IPS-NIHi7 (cell line): ENCODE measurements at regions not wholly inside any gene's neighbourhood (a gene's known extent, or its start where the extent isn't known, plus 50 kb on each side); places are given as distances from the start of the nearest gene placed in this dataset.

Experiments
- DNase-seq: peaks from one replicate; pipeline ENCODE4 v3.0.0; 2012; ENCODE audit warnings: mixed read lengths; ENCODE audit errors: extremely low spot score

- DNase-seq, result no peak
These were observed 391.0 kb upstream of the EEF2KMT start for GRCh38 chr16:5488581-5488980.

- DNase-seq, result no peak
These were observed 390.1 kb upstream of the EEF2KMT start for GRCh38 chr16:5487728-5488127.

DNA sequence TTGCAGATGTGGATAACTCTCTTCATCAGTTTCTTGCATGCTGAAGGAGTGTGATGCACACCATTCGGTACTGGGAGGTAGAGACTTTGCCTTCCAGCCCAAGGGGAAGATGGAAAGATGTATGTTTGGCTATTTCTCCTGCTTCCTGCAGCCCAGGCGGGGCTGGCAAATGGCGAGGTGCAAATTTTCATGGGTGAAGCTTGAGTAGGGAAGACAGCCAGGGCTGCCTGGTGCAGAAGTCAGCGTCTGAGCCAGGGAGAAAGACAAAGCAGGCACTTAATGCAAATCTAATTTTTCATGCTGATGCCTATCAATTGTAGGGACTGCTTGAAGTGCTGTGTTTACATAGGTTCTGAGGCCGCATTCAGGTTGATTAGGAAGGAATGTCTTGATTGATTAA lies 384.7 kb upstream of the EEF2KMT start:
- DNase-seq, result no peak

- DNase-seq, result no peak
These were observed 383.0 kb upstream of the EEF2KMT start for GRCh38 chr16:5480431-5481195.

DNA sequence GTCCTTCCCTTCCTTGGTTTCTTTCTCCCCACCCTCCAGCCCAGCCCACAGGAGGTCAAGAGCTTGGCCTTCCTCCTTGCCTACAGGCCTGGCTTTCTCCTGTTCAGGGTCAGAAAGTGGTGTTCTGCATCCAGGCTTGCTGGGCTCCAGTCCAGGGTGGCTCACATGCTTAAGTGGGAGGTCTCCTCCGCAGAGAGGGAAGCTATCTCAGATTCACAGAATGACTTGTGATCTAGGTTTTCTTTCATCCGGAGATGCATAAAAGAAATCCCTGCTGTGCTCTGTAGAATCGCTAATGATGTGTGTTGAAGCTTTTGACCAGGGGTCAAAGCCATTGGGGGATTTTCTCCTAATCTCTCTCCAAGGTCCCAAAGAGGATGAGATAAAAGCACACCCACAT lies 382.3 kb upstream of the EEF2KMT start:
- DNase-seq, result peak; percentile 31

DNA sequence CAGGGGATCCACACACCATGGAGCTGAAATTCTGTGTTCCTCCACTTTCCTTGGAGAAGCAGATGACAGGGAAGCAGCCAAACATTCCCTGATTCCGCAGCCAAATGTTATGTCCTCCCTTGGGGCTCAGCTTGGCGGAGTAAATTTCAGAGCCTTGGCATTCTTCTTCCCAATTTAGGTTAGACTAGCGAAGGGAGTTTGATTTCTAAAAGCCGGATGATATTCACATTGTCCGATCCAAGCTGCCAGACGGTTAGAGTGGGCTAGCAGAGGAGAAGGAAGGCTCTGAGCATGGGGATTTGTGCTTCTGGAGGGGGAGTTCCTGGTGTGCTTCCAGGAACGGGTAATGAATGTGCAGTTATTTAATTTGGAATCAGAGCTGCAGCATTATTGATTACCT lies 380.4 kb upstream of the EEF2KMT start:
- no peak for DNase-seq

- no peak for DNase-seq
These were observed 379.7 kb upstream of the EEF2KMT start for GRCh38 chr16:5477251-5477650.

DNA sequence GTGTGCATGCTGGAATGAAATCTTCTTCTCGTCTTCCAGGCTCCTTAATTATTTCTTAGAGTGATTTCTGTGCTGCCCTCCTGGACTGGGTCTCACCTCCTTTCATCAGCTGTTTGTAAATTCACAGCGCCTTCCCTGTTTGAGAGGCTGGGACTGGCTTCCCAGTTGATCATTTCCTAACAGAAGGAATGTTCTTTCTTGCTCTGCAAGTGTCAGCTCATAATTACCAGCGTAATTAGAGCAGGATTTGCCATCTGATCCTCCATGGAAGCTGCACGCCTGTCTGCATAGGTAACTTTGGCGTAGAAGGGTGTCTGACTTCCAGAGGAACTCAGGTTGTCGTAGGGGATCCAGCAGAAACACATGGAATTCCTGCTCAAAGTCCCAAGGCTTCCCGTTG lies 375.0 kb upstream of the EEF2KMT start:
- DNase-seq, result no peak

- DNase-seq, result no peak
These were observed 370.9 kb upstream of the EEF2KMT start for GRCh38 chr16:5468488-5468887.

GRCh38 chr16:5467552-5467951 lies 370.0 kb upstream of the EEF2KMT start:
- DNase-seq, result no peak

DNA sequence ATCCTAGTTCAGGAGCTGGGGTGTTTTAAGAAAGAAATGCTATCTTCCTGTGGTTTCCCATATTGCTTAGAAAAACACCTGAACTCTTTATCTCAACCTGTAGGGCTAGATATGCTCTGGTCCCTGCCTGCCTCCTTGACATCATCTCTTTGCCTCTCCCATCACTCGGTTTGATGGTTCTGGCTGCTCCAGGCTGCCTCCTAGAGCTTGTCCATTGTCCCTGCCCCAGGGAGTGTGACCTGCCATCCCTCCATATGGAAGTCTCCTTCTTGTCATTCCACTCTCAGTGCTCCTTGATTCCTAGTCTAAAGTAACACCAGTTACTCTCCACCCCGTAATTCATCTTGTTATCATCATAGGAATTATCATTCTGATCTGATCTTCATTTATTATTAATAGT lies 369.0 kb upstream of the EEF2KMT start:
- peak; percentile 45 for DNase-seq

- DNase-seq, result no peak
These were observed 368.1 kb upstream of the EEF2KMT start for GRCh38 chr16:5465714-5466113.

DNA sequence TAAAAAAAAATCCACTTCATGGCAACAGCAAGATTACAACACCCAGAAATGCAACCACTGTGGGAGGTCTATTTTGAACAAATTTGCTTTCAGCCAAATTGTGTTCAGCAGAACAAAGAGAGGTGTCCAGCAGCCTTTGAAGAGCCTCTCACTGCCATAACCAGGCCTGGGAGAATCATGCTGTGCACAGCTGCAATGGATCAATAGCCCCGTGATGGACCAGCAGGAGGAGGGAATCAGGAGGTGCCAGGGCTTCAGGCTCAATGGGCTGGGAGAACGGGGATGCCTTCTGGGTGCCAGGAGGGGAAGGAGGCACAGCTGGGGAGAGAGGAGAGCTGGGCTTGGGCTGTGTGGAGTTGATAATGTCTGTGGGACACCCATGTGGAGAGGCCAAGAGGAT lies 366.2 kb upstream of the EEF2KMT start:
- DNase-seq, result no peak

DNA sequence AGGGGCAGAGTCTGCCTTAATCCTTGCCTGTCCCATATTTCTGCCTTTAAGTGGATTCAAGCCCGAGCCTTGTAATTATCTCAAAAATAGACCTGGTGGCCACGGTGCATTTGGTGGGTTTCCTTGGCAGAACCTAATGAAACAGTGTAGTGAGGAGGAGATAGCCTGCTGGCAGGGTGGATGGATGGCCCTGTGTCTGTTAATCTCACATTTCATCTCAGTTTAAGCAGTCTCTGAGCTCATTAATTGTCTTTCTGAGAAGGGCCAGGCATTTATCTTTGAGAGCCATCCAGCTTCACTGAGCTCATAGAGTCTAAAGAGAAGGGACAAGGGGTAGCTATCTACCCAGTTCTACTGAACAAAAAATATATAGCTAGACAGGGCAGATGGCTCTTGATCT lies 364.0 kb upstream of the EEF2KMT start:
- no peak for DNase-seq

DNA sequence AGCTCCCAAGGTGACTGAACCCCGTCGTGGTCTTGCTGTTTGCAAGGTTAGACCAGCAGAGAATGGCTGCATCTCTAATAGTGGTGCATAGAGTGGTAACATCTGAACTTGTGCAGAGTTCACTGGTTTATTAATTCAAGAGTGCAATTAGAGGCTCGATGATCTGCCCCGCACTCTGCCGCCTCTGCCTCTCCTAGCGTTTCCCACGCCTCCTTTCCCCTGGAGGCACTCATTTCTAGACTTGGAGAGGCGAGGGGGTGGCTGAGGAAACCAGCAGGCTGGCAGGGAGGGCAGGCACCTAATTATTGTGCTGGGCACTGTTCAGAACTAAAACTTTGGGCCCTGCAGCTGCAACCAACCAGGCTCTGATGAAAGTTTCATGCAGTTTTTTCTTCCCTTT lies 363.5 kb upstream of the EEF2KMT start:
- DNase-seq, result no peak

- DNase-seq, result no peak
These were observed 363.1 kb upstream of the EEF2KMT start for GRCh38 chr16:5460701-5461100.

- no peak for DNase-seq
These were observed 362.3 kb upstream of the EEF2KMT start for GRCh38 chr16:5459863-5460262.

GRCh38 chr16:5455110-5455509 lies 357.5 kb upstream of the EEF2KMT start:
- DNase-seq, result no peak

DNA sequence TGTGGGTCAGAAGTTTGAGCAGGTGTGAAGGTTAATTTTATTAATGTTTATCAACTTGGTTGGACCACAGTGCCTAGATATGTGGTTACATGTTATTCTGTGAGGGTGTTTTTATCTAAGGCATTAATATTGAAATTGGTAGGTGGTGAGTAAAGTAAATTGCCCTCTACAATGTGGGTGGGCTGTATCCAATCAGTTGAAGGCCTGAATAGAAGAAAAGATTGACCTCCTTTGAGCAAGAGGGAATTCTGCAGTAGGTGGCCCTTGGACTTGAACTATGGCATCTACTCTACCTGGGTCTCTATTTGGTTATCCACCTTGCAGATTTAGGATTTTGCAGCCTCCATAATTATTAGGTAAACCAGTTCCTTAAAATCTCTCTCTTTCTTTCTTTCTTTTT lies 356.8 kb upstream of the EEF2KMT start:
- no peak for DNase-seq

- DNase-seq, result peak; percentile 57
These were observed 354.0 kb upstream of the EEF2KMT start for GRCh38 chr16:5451641-5452040.

DNA sequence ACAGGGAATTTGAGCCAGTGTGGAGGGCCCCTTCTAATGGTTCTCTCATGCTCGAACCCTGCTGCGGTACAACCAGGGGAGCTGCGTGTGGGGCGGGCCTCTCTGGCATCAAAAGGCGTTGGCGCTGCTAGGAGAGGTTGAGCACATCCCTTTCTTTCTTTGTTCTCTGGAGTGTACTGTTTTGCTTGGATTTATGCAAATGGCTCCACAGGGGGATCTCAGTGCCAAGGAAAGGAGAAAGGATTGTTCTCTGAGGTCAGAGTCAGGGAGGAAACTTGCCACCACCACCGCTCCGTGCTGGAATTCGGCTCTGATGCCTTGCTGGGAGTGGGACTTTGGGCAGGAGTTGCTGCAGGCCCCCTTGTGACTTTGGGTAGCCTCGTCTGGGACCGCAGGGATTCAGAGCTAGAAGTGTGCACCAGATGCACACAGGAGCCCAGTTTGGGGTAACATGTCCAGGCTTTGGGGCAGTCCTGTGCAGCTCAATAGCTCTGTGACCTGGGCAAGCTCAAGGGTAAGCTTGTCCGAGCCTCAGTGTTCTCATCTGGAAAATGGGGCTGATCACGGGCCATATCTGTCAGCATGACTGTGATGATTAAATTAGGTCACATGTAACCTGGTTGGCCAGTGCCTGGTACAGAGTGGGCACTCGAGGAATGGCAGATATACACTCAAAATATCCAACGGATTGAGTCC lies 353.0 kb upstream of the EEF2KMT start:
- DNase-seq, result peak; percentile 34

DNA sequence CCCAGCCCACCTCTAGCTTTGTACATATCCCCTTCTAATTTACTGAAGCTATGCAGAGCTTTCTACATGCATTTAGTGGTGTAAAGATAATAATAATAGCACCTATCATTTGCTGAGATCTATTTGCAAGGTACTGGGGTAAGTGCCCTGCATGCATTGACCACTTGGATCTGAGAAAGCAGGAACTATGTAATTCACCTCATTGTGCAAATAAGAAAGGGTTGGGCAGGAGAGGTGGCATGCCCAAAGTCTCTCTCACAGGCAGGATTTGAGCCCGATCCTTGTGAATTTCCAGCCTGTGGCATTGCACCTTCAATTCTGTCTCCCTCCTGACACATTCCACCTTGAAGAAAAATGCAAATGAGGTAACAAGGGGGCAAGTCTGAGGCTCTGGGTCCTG lies 352.3 kb upstream of the EEF2KMT start:
- no peak for DNase-seq

DNA sequence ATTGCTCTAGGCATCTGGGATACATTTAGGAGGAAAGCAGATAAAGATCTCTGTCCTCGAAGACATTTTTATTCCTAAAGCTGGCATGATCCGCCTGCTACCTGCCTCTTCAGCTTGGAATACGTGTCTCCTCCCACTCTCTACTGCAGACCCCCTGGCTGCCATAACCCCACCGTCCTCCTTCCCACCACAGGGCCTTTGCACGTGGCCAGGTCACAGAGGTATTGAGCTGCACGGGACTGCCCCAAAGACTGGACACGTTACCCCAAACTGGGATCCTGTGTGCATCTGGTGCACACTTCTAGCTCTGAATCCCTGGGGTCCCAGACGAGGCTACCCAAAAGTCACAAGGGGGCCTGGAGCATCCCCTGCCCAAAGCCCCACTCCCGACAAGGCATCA lies 351.2 kb upstream of the EEF2KMT start:
- no peak for DNase-seq

GRCh38 chr16:5447734-5448133 lies 350.1 kb upstream of the EEF2KMT start:
- DNase-seq, result no peak
